NCI-H1417 treated with DMSO at 0.1 percent for 48 hours (cell line): ENCODE measurements at regions not wholly inside any gene's neighbourhood (a gene's known extent, or its start where the extent isn't known, plus 50 kb on each side); places are given as distances from the start of the nearest gene placed in this dataset.
A peak's percentile ranks its signal among the peaks of the same experiment; 100 is the strongest.

Experiments
- DNase-seq: peaks from one replicate; lab custom pipeline; 2025; lab: John Stamatoyannopoulos, UW

DNA sequence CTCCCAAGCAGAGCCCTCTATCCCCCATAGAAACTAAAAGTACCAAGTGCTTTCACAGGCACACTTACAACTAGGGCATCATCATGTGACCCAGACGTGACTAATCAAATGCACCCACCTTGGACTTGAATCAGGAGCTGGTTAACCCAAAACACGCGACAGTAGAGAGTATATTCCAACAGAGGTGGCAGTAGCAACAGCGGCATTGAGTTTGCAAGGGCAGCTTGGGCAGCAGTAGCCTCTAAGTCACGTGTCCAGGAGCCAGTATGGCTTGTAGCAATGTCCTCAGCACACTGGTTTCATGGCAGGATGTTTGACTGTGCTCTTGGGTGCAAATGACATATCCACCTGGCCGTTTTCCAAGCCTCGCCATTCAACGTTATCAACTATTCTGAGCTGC, 73.4 kb upstream of the DNAH5 start:
- DNase-seq: no peak

DNA sequence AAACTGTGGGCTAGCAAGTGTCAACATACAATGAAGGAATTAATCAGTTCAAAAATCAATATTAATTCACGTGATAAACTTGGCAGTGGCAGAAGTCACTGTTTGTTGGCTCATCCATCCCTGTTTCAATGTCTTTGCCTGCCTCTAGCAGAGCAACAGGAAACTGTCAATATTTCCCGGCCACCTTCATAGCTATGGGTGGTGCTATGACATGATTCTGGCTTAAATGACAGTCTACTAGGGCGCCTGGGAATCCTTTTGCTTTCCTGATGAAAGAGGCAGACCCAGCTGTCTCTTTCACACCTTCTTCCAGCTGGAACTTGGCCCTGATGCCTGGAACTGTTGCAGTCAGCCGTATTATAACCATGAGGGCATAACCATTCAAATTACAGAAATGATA, 72.1 kb upstream of the DNAH5 start:
- DNase-seq: no peak

DNA sequence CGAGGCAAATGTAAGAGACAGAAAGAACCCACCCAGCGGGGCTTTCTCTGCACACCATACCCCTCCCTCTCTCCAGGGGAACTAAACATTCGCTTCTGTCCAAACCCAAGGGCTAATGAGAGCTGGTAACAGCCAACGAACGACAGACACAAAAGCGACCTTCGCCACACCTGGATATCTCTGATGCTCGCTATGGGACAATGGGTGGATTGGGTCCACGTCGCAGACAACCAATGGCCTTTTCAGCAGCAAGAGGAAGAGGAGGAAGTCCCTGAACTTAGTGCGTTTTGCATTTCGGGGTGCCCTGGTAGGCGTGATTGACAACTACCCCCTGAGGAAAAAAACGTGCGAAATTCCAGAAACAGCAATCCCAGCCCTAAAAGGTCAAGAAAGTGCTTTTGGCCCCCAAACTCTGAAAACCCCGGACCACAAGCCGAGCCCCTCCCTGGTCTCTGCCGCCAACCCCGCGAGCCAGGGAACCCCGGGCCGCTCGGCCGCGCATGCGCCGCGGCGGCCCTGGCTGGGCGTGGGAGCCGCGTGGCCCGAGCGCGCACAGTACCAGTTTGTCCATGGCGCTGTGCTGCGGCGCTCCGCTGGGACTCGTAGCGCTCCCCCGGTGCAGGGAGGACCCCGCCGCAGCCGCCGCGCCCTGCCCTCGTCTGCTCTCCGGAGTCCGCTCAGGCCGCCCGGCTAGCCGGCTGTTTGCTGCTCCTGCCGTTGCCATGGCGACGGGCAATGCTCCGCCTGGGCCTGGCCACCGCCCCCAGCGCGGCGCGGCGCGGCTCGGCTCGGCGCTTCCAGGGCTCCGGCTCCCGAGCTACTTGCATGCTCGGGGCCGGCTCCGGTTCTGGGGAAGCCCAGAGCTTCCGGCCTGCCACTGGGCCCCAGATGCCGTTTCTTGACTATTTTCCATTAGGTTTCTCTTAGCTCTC, 66.9 kb upstream of the DNAH5 start:
- peak; percentile 82 for DNase-seq

DNA sequence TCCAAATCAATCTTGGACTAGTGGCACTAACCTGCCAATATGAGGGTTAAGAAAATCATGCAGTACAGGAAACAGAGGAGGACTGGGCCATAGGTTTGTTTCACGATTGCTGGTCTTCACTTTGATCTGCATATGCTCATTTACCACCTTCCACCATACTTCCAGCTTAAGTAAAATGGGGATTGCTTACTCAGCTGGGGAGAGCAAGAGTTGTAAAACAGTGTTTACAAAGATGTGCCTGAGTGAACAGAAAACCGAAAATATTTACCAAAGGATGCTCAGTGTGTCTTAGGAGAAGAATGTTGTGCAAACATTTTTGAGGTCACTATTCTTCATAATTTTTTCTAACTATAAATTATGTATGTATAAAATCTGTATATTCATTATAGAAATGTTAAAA, 65.1 kb upstream of the DNAH5 start:
- DNase-seq: no peak

DNA sequence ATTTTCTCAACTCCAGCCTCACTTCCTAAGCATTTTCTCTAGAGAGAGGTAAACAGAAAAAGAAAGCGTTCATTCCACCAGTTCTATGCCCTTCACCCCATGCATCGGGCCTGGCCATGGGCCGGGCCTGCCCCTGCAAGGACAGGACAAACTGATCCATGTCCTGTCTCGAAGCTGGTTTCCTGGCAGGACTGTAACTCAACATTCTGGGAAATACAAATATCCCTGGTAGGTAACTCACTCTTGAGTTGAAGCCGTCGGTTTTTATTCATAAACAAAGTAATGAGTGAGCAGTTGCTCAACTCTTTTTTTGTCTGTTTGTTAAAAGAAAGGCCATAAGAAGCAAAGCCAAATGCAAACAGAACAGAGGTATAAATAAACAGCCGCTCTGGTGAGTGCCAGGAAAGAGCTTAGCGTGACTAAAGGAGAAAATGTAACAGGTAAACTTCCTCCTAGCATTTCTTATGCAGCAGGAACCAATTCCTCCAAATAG, 64.4 kb upstream of the DNAH5 start:
- DNase-seq: no peak

DNA sequence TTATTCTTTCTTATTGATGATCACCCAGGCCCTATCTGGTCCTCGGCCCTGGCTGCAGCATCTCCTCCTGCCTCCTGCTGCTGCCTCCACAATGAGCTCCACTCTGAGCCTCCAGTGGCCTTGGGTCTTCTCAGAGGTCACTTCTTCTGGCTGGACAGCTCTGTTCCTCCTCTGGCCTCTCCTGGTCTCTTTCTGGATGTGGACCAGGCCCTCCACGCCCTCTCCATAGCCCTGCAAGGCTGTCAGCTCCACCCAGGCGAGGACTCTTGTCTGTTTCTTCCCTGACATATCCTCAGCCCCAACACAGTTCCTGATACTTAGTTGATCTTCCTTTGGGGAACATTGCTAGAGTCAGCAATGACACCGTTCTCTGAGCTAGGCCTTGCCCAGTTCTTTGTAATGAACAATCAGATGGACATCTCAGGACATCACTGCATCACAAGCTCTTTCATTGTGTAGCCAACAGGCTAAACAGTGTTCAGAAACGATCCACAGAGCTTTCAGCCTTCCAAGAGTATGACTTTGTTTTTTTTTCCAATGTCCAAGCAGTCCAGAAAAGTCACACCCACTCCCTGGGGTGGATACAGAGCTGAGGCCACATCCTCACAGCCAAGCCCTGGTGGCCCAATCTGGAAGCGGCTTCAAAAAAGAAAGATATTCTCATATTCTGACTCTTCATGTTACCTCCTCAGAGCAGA, 62.5 kb upstream of the DNAH5 start:
- DNase-seq: no peak

DNA sequence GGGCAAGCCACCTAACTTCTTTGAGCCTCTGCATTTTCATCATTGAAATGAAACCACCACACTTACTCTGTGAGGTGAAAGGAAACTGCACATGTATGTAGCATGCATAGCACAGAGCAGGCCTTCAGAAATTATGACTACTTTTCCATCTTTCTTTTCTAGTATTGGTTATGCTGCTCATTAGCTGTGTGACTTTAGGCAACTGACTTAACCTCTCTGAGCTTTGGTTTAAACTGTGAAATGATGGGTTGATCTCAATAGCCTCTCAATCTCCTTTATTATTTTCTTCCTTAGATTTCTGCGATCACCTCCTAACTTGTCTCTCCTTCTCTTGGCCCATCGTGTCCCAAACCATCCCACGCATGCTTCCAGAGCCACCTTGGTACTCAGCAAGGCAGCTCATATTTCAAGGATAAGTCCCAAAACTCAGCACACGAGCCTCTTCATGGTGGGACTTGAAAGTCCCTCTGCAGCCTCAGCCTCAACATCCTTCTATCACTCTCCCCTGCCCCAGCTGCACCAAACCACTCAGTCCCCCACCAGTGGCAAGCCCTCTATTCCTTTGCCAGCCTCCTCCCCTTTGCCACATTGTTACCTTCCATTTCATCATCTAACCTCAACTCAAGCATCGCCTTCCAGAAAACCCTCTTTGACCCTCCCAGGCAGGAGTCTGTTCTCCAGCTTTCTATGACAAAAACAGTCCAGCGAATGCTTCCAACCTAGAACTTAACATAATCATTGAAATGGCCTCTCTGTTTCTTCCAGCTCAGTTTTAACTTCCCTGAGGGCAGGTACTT, 60.3 kb upstream of the DNAH5 start:
- no peak for DNase-seq

DNA sequence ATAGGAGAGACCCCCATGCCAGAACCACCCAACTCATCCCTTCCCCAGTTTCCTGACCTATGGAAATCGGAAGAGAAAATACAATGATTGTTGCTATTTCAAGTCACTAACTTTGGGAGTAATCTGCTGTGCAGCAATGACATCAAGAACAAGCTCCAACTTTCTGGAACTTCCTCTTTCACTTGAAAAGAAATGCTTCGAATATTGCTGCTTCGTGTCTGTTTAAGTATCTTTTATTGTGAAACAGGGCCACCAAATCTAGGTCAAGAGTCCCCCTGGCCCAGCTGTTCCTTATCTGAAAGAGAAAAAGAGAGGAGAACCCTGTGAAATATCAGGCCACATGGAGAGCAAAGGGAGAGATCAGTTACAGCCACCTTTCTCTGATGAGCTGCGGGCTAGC, 59.4 kb upstream of the DNAH5 start:
- DNase-seq: no peak

DNA sequence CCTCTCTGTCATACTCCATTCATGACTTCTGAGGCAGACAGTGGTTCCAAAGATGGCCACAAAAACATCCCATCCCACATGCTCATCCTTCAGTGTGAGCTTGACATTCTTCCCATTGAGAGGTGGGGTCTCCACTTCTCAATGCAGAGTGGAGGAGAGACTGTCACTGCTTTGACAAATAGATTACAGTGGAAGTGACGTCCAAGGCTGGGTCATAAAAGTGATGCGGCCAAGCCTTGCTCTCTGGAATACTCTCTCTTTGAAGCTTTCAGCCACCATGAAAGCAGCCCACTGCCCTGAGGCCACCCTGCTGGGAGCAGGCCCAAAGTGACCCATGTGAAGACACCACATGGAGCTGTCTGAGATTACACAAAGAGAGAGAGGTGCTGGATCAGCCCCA, 59.0 kb upstream of the DNAH5 start:
- DNase-seq: no peak

DNA sequence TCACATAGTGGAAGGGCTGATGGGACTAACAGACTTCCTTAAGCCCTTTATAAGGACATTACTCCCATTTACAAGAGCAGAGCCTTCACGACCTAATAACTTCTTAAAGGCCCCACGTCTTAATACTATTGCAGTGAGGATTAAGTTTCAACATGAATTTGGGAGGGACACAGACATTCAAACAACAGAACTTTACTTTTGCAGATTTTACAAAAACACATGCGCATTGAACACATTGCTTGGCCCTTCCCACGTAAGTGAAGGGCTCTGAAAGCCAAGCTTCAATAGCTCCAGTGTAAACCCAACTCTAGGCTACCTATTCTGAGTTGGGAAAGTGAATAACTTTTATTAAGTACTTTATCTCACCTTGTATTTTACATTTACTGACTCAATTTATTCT, 53.8 kb upstream of the DNAH5 start:
- no peak for DNase-seq

DNA sequence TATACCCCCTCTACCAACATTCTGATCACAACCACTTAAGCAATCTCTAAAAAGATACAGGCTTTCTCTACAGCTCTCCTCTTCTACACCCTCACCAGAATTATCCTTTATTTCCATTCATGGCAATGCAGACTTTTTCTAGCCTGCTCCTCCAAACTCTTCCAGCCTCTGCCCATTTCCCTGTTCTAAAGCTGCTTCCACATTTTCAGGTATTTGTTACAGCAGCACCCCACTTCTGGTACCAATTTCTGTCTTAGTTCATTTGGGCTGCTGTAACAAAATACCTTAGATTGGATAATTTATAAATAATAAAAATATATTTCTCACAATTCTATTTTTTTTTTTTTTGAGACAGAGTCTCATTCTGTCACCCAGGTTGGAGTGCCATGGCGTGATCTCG, 53.0 kb upstream of the DNAH5 start:
- DNase-seq: no peak

DNA sequence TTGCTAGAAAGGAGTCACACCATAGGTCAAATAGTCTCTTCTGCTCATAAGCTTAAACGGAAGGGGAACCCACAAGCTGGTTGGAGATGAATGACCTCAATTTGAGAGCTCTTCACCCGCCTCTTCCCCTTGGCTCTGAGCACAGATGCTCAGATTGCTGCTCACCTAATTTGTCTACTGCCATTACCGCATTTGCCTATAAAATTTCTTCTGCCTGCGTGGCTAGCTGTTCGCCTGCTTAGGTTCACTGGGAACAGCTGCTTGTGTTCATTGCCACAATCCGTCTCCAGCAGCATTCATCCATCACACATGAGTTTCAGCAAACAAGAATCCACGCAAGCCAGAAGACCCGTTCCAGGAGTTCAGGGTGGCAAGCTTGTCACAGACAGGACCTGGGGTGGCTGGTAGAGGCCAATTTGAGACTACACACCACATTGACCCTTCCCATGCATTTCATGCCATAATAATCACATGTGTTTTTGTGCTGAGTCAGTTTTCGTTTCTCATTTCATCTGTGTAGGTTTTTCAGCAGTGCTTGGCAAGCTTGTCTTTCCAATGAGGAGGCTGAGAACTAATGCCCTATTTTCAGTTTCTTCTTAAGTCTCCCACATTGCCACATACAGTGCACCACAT, 50.2 kb upstream of the DNAH5 start:
- no peak for DNase-seq
